Activated CD4-positive, alpha-beta T cell treated with anti-CD3 and anti-CD28 coated beads for 24 hours (primary cell): ENCODE measurements at regions not wholly inside any gene's neighbourhood (a gene's known extent, or its start where the extent isn't known, plus 50 kb on each side); places are given as distances from the start of the nearest gene placed in this dataset.

ENCODE experiments used
- DNase-seq, 2 donors: peaks; one replicate each; pipeline ENCODE4 v3.0.0-alpha.2; 2020; ENCODE audit warnings: low read depth in 2 of 2

GRCh38 chr6:132868057-132868456 lies 53.7 kb downstream of the RPS12 start:
- no peak for DNase-seq

- DNase-seq, result no peak
Measured at GRCh38 chr6:132872923-132873322, 58.6 kb downstream of the RPS12 start.

- DNase-seq, result no peak
Measured at GRCh38 chr6:132877003-132877402, 62.6 kb downstream of the RPS12 start.

- no peak for DNase-seq
Measured at GRCh38 chr6:132887204-132887603, 72.8 kb downstream of the RPS12 start.

- DNase-seq, result no peak
Measured at GRCh38 chr6:132888701-132889100, 74.3 kb downstream of the RPS12 start.

GRCh38 chr6:132892929-132893771 lies 78.8 kb downstream of the RPS12 start:
- DNase-seq, result no peak

GRCh38 chr6:132893772-132894490 lies 79.6 kb downstream of the RPS12 start:
- no peak for DNase-seq

- DNase-seq, result no peak
Measured at GRCh38 chr6:132898376-132898775, 84.0 kb downstream of the RPS12 start.

GRCh38 chr6:132900849-132901248 lies 86.5 kb downstream of the RPS12 start:
- no peak for DNase-seq

- DNase-seq, result no peak
Measured at GRCh38 chr6:132902901-132903300, 88.5 kb downstream of the RPS12 start.

GRCh38 chr6:132907231-132907630 lies 92.9 kb downstream of the RPS12 start:
- DNase-seq, result no peak

- no peak for DNase-seq
Measured at GRCh38 chr6:132907914-132908313, 93.5 kb downstream of the RPS12 start.

- DNase-seq, result no peak
Measured at GRCh38 chr6:132909742-132910141, 95.4 kb downstream of the RPS12 start.

- no peak for DNase-seq
Measured at GRCh38 chr6:132910759-132911158, 96.4 kb downstream of the RPS12 start.

GRCh38 chr6:132919045-132919860 lies 104.9 kb downstream of the RPS12 start:
- DNase-seq, result no peak

- DNase-seq, result no peak
Measured at GRCh38 chr6:132927713-132928112, 113.3 kb downstream of the RPS12 start.

- no peak for DNase-seq
Measured at GRCh38 chr6:132929141-132929540, 114.8 kb downstream of the RPS12 start.

GRCh38 chr6:132931313-132931712 lies 116.9 kb downstream of the RPS12 start:
- DNase-seq, result no peak

GRCh38 chr6:132931936-132932514 lies 117.7 kb downstream of the RPS12 start:
- no peak for DNase-seq

GRCh38 chr6:132932588-132932987 lies 118.2 kb downstream of the RPS12 start:
- no peak for DNase-seq

- no peak for DNase-seq
Measured at GRCh38 chr6:132933090-132933489, 118.7 kb downstream of the RPS12 start.

GRCh38 chr6:132934496-132934895 lies 120.1 kb downstream of the RPS12 start:
- no peak for DNase-seq
